SK-N-SH (cell line): ENCODE measurements at regions not wholly inside any gene's neighbourhood (a gene's known extent, or its start where the extent isn't known, plus 50 kb on each side); places are given as distances from the start of the nearest gene placed in this dataset.
A peak's percentile ranks its signal among the peaks of the same experiment; 100 is the strongest.

Experiments
- CTCF ChIA-PET: fragments of 300-600, 350-600 bp; formaldehyde crosslinking; extraction: SDS; loops from one replicate; lab custom pipeline; 2021; lab: Yijun Ruan, JAX
- POLR2A ChIA-PET: fragments of 350-600 bp; sonication (Branson Sonifier 250); formaldehyde crosslinking; extraction: SDS; loops from one replicate; lab custom pipeline; 2020; ENCODE audit warnings: antibody characterized with exemption, inconsistent platforms; lab: Yijun Ruan, JAX
- DNase-seq: peaks from one replicate; pipeline ENCODE4 v3.0.0; 2012
- H2AFZ ChIP-seq: fragments of 200-600 bp; sonication (generic); 2 replicates; pipeline ENCODE4 v1.8.1; 2016; ENCODE audit warnings: antibody characterized with exemption, mild to moderate bottlenecking, low read depth
- H3F3A ChIP-seq: fragments of 200-600 bp; sonication (generic); replicated peaks from 2 replicates; pipeline ENCODE3; 2016; ENCODE audit warnings: antibody characterized with exemption, mild to moderate bottlenecking; ENCODE audit not compliant: insufficient read depth
- H3K27ac ChIP-seq, 2 experiments: fragments of 200-500 bp in 1 of 2; fragments of 200-600 bp in 1 of 2; sonication (Bioruptor generic) in 1 of 2; sonication (generic), shearing (Covaris generic) in 1 of 2; 2 replicates each; pipeline versions ENCODE4 v1.5.1 to v1.6.1; 2014 to 2016; ENCODE audit warnings: low read depth in 2 of 2, inconsistent platforms in 1 of 2, low read length in 1 of 2, mild to moderate bottlenecking in 1 of 2, mixed read lengths in 1 of 2
- H3K27me3 ChIP-seq: fragments of 200-600 bp; sonication (generic), shearing (Covaris generic); 2 replicates; pipeline ENCODE4 v1.6.1; 2016; ENCODE audit warnings: mixed run types; ENCODE audit not compliant: insufficient read depth
- H3K36me3 ChIP-seq, 2 experiments: fragments of 200-500 bp in 1 of 2; fragments of 200-600 bp in 1 of 2; sonication (Bioruptor generic) in 1 of 2; sonication (generic) in 1 of 2; replicated peaks in 1 of 2; 2 replicates each; pipeline versions ENCODE3 to v1.5.1; 2014 to 2016; ENCODE audit warnings: low read length in 1 of 2, mild to moderate bottlenecking in 1 of 2; ENCODE audit not compliant: insufficient read depth in 2 of 2, control insufficient read depth in 1 of 2
- H3K4me1 ChIP-seq, 2 experiments: fragments of 200-500 bp in 1 of 2; fragments of 200-600 bp in 1 of 2; sonication (Bioruptor generic) in 1 of 2; sonication (generic), shearing (Covaris generic) in 1 of 2; 2 replicates each; pipeline versions ENCODE4 v1.5.1 to v1.6.1; 2014 to 2016; ENCODE audit warnings: low read depth in 1 of 2, low read length in 1 of 2, mixed run types in 1 of 2; ENCODE audit not compliant: insufficient read depth in 2 of 2, control insufficient read depth in 1 of 2
- H3K4me2 ChIP-seq: fragments of 200-600 bp; sonication (generic), shearing (Covaris generic); 2 replicates; pipeline ENCODE4 v1.6.1; 2017; ENCODE audit warnings: mixed run types
- H3K4me3 ChIP-seq, 2 experiments: fragments of 200-500 bp in 1 of 2; fragments of 200-600 bp in 1 of 2; sonication (Bioruptor generic) in 1 of 2; sonication (generic), shearing (Covaris generic) in 1 of 2; 2 replicates each; pipeline versions ENCODE4 v1.5.1 to v1.8.1; 2014 to 2016; ENCODE audit warnings: low read depth in 2 of 2, inconsistent platforms in 1 of 2, low read length in 1 of 2, mild to moderate bottlenecking in 1 of 2, mixed read lengths in 1 of 2, moderate library complexity in 1 of 2
- H3K79me2 ChIP-seq: fragments of 200-600 bp; sonication (generic); 2 replicates; pipeline ENCODE4 v1.8.1; 2017; ENCODE audit warnings: mild to moderate bottlenecking; ENCODE audit not compliant: insufficient read depth
- H3K9ac ChIP-seq: fragments of 200-600 bp; sonication (generic); 2 replicates; pipeline ENCODE4 v1.6.1; 2017; ENCODE audit warnings: mixed run types
- H3K9me2 ChIP-seq: fragments of 200-600 bp; sonication (generic); 2 replicates; pipeline ENCODE4 v1.6.1; 2017; ENCODE audit warnings: mixed run types
- H3K9me3 ChIP-seq: fragments of 200-600 bp; sonication (generic); 2 replicates; pipeline ENCODE4 v1.6.1; 2017; ENCODE audit warnings: mixed run types, mild to moderate bottlenecking, moderate library complexity
- H4K20me1 ChIP-seq: fragments of 200-600 bp; sonication (generic); 2 replicates; pipeline ENCODE4 v1.6.1; 2017; ENCODE audit warnings: mild to moderate bottlenecking, mixed run types; ENCODE audit not compliant: insufficient read depth
- CHD2 ChIP-seq: fragments of 150-350 bp; IDR thresholded peaks from 2 replicates; pipeline ENCODE4 v1.6.1; 2018; ENCODE audit warnings: low read length; ENCODE audit not compliant: partially characterized antibody
- EP300 ChIP-seq, 2 experiments: IDR thresholded peaks; 2 replicates each; pipeline versions ENCODE4 v1.4.0 to v1.6.1; 2012; ENCODE audit warnings: borderline replicate concordance in 1 of 2, low read depth in 1 of 2, low read length in 1 of 2
- EZH2phosphoT487 ChIP-seq: fragments of 200-600 bp; sonication (generic); IDR thresholded peaks from 2 replicates; pipeline ENCODE4 v1.6.1; 2017; ENCODE audit warnings: low read depth, mixed run types, mild to moderate bottlenecking, antibody characterized with exemption, moderate library complexity, borderline replicate concordance
- FOXJ3 ChIP-seq: sonication (generic); formaldehyde crosslinking; IDR thresholded peaks from 2 replicates; pipeline ENCODE4 v1.5.1; 2020; ENCODE audit warnings: mild to moderate bottlenecking, missing genetic modification reagents
- MEF2A ChIP-seq: IDR thresholded peaks from 2 replicates; pipeline ENCODE4 v1.4.0; 2012; ENCODE audit warnings: low read depth, borderline replicate concordance
- MXI1 ChIP-seq: IDR thresholded peaks from 2 replicates; pipeline ENCODE4 v1.6.1; 2012; ENCODE audit warnings: mild to moderate bottlenecking, low read depth, low read length, improper control_type of control experiment
- NFIC ChIP-seq: IDR thresholded peaks from 2 replicates; pipeline ENCODE4 v1.4.0; 2012; ENCODE audit warnings: borderline replicate concordance
- RAD21 ChIP-seq: IDR thresholded peaks from 2 replicates; pipeline ENCODE4 v1.6.1; 2012; ENCODE audit warnings: mild to moderate bottlenecking, low read length
- RFX5 ChIP-seq: IDR thresholded peaks from 2 replicates; pipeline ENCODE4 v1.6.1; 2012; ENCODE audit warnings: mild to moderate bottlenecking, improper control_type of control experiment, low read length
- SIN3A ChIP-seq: IDR thresholded peaks from 2 replicates; pipeline ENCODE4 v1.6.1; 2012; ENCODE audit warnings: low read depth, mild to moderate bottlenecking, low read length, moderate library complexity, borderline replicate concordance
- WGBS: methylation state at CpG from one replicate; pipeline ENCODE4 v1.1.6; 2017; ENCODE audit warnings: low lambda C conversion rate; 5-methylcytosine and 5-hydroxymethylcytosine counted together
- TF ChIP-seq, protein P1 (sequence below): IDR thresholded peaks from 2 replicates; pipeline ENCODE4 v1.4.0; 2012; ENCODE audit warnings: low read depth, borderline replicate concordance
- TF ChIP-seq, protein P2 (sequence below): IDR thresholded peaks from 2 replicates; pipeline ENCODE4 v1.6.1; 2012; ENCODE audit warnings: mild to moderate bottlenecking, low read depth, low read length, moderate library complexity

DNA sequence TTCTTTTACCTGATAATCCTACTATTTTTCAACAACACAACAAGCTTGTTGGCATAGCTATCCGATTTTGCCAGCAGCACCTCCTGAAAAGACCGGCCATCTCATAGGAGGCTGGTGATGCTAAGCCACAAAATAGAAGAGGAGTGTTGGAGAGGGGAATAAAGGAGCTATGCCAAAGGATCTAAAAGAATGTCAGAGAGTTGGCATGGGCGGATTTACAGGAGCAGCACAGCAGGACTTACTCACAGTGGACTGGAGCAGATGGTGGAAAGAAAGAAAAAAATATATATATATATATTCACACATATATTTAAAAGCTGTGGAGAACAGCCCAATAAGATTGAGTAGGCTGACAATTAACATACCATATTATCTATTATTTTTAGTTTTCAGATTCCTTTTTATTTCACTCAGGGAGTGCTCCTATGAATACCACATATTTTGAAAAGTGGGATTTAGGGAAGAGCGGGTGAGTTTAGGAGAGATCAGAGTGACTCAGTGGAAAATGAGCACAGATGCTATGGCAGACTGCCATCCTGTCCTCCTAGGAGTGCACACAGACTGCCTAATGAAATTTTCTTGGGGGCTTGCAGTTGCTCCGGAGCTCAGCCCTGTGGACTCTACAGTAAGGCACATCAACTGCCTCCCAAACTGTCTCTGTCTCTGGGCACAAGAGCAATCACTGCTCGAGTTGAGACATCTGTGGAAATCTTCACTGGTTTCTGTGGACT is 394.4 kb upstream of the CHRM3 start:
- Histone ChIP-seq H3K4me1 (peaks cover 0 to 5% of the 10 kb centered on the region in 2 experiments; a peak in 2 of 4 replicates), H3F3A (no peaks in the 10 kb centered on the region), H2AFZ (no peak overlapping the region), H3K27me3 (no peaks in the 10 kb centered on the region), H3K9me2 (no peaks in the 10 kb centered on the region), H3K36me3 (no peaks in the 10 kb centered on the region), H3K4me2 (no peak overlapping the region), H3K4me3 (no peak overlapping the region), H3K27ac (no peak overlapping the region)
- CTCF ChIA-PET, result interaction anchor here (1.4 kb wide), 1 partner anchor 1128 kb away, joined by 3 read pairs; no protein-coding TSS in a partner anchor
- 19% methylated on average over 6 of the region's 6 CpGs for WGBS
- peak; percentile 4 for DNase-seq
- TF ChIP-seq SIN3A (no peak), EZH2phosphoT487 (no peak), MEF2A (no peak), CHD2 (no peak)
- TF ChIP-seq, all 33 proteins: peak for 0
- Histone ChIP-seq H3K9me3 (no peaks in the 10 kb centered on the region), H3K9ac (no peak overlapping the region), H4K20me1 (no peaks in the 10 kb centered on the region), H3K79me2 (no peaks in the 10 kb centered on the region)
- POLR2A ChIA-PET, result no interaction called here

- CTCF ChIA-PET, result no interaction called here
- Histone ChIP-seq H3K4me2 (no peak overlapping the region), H3K79me2 (no peaks in the 10 kb centered on the region), H3K4me3 (no peak overlapping the region), H3K36me3 (no peaks in the 10 kb centered on the region), H3F3A (no peaks in the 10 kb centered on the region), H3K27ac (no peak overlapping the region), H4K20me1 (no peaks in the 10 kb centered on the region), H3K9me2 (no peaks in the 10 kb centered on the region), H2AFZ (no peak overlapping the region), H3K9ac (no peak overlapping the region), H3K27me3 (no peaks in the 10 kb centered on the region), H3K9me3 (no peaks in the 10 kb centered on the region), H3K4me1 (peaks cover 0 to 6% of the 10 kb centered on the region in 2 experiments; a peak in 2 of 4 replicates)
- DNase-seq, result no peak
- 52% methylated on average over 2 of the region's 2 CpGs for WGBS
- TF ChIP-seq, protein P1, sequence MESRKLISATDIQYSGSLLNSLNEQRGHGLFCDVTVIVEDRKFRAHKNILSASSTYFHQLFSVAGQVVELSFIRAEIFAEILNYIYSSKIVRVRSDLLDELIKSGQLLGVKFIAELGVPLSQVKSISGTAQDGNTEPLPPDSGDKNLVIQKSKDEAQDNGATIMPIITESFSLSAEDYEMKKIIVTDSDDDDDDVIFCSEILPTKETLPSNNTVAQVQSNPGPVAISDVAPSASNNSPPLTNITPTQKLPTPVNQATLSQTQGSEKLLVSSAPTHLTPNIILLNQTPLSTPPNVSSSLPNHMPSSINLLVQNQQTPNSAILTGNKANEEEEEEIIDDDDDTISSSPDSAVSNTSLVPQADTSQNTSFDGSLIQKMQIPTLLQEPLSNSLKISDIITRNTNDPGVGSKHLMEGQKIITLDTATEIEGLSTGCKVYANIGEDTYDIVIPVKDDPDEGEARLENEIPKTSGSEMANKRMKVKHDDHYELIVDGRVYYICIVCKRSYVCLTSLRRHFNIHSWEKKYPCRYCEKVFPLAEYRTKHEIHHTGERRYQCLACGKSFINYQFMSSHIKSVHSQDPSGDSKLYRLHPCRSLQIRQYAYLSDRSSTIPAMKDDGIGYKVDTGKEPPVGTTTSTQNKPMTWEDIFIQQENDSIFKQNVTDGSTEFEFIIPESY, result no peak
- TF ChIP-seq NFIC, result no peak
- no peak for TF ChIP-seq RAD21
- TF ChIP-seq, protein P2, sequence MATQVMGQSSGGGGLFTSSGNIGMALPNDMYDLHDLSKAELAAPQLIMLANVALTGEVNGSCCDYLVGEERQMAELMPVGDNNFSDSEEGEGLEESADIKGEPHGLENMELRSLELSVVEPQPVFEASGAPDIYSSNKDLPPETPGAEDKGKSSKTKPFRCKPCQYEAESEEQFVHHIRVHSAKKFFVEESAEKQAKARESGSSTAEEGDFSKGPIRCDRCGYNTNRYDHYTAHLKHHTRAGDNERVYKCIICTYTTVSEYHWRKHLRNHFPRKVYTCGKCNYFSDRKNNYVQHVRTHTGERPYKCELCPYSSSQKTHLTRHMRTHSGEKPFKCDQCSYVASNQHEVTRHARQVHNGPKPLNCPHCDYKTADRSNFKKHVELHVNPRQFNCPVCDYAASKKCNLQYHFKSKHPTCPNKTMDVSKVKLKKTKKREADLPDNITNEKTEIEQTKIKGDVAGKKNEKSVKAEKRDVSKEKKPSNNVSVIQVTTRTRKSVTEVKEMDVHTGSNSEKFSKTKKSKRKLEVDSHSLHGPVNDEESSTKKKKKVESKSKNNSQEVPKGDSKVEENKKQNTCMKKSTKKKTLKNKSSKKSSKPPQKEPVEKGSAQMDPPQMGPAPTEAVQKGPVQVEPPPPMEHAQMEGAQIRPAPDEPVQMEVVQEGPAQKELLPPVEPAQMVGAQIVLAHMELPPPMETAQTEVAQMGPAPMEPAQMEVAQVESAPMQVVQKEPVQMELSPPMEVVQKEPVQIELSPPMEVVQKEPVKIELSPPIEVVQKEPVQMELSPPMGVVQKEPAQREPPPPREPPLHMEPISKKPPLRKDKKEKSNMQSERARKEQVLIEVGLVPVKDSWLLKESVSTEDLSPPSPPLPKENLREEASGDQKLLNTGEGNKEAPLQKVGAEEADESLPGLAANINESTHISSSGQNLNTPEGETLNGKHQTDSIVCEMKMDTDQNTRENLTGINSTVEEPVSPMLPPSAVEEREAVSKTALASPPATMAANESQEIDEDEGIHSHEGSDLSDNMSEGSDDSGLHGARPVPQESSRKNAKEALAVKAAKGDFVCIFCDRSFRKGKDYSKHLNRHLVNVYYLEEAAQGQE, result no peak
- no peak for TF ChIP-seq FOXJ3
- TF ChIP-seq EP300 (IDR thresholded peaks at IDR 0.05; ENCODE audit: borderline replicate concordance in 1 of 2, low read depth in 1 of 2, low read length in 1 of 2), result no peak
- no peak for TF ChIP-seq MXI1
- no peak for TF ChIP-seq RFX5
- POLR2A ChIA-PET, result no interaction called here
These were observed 401.1 kb upstream of the CHRM3 start for GRCh38 chr1:238985312-238985711.
